GM21786 (cell line): ENCODE measurements at regions not wholly inside any gene's neighbourhood (a gene's known extent, or its start where the extent isn't known, plus 50 kb on each side); places are given as distances from the start of the nearest gene placed in this dataset.
"Not testable (repeated sequence)": the region's sequence is repeated elsewhere in the genome, so short reads cannot be mapped to it uniquely, and the experiment has no call there.

Experiments
- ATAC-seq: cut with Tn5 transposase; IDR thresholded peaks from one replicate; pipeline ENCODE4 v1.9.1; 2021; ENCODE audit not compliant: unreplicated experiment

- ATAC-seq: no peak
Observed at GRCh38 chr13:48583859-48584311, 51.0 kb upstream of the RCBTB2 start.

GRCh38 chr13:48585456-48585840 lies 52.6 kb upstream of the RCBTB2 start:
- ATAC-seq: no peak

- ATAC-seq: no peak
Observed at GRCh38 chr13:48586591-48587103, 53.8 kb upstream of the RCBTB2 start.

GRCh38 chr13:48588120-48588519 lies 55.2 kb upstream of the RCBTB2 start:
- ATAC-seq: no peak

- ATAC-seq: no peak
Observed at GRCh38 chr13:48590141-48590901, 57.4 kb upstream of the RCBTB2 start.

- ATAC-seq: not testable (repeated sequence)
Observed at GRCh38 chr13:48591124-48591872, 58.4 kb upstream of the RCBTB2 start.

- ATAC-seq: no peak
Observed at GRCh38 chr13:48591889-48592687, 59.2 kb upstream of the RCBTB2 start.

- ATAC-seq: no peak
Observed at GRCh38 chr13:48592688-48593049, 59.8 kb upstream of the RCBTB2 start.

- no peak for ATAC-seq
Observed at GRCh38 chr13:48593536-48593935, 60.2 kb upstream of the CYSLTR2 start.

- ATAC-seq: peak; percentile 44
Observed at GRCh38 chr13:48594096-48594815, 59.5 kb upstream of the CYSLTR2 start.

GRCh38 chr13:48595431-48596429 lies 58.0 kb upstream of the CYSLTR2 start:
- peak; percentile 69 for ATAC-seq

GRCh38 chr13:48600374-48601364 lies 53.1 kb upstream of the CYSLTR2 start:
- ATAC-seq: no peak

GRCh38 chr13:48602296-48603016 lies 51.3 kb upstream of the CYSLTR2 start:
- ATAC-seq: no peak

GRCh38 chr13:48603375-48603774 lies 50.4 kb upstream of the CYSLTR2 start:
- ATAC-seq: no peak
